Lower leg skin (tissue), 3 donors: ENCODE measurements at regions not wholly inside any gene's neighbourhood (a gene's known extent, or its start where the extent isn't known, plus 50 kb on each side); places are given as distances from the start of the nearest gene placed in this dataset.

ENCODE experiments used
- CTCF ChIP-seq, 3 donors: fragments of 450-650 bp; IDR thresholded peaks; one replicate each; pipeline ENCODE4 v1.5.1; 2016; ENCODE audit warnings: antibody characterized with exemption in 3 of 3, mild to moderate bottlenecking in 3 of 3, moderate library complexity in 2 of 3
- POLR2A ChIP-seq, 2 donors: fragments of 450-650 bp; IDR thresholded peaks; one replicate each; pipeline ENCODE4 v1.6.1; 2016 to 2017; ENCODE audit warnings: antibody characterized with exemption in 2 of 2, mild to moderate bottlenecking in 1 of 2, moderate library complexity in 1 of 2

- TF ChIP-seq CTCF (IDR thresholded peaks at IDR 0.05) (no peak), POLR2A (IDR thresholded peaks at IDR 0.05) (no peak)
Measured at GRCh38 chr20:57768519-57768918, 58.7 kb upstream of the PMEPA1 start.
